Large intestine (tissue), 3 donors: ENCODE measurements at regions not wholly inside any gene's neighbourhood (a gene's known extent, or its start where the extent isn't known, plus 50 kb on each side); places are given as distances from the start of the nearest gene placed in this dataset.

Experiments
- DNase-seq, 2 donors: peaks; one replicate each; pipeline versions ENCODE4 v3.0.0 to v3.0.0-alpha.2; 2013
- H3K27ac ChIP-seq: one replicate; pipeline ENCODE4 v1.5.1; 2013; ENCODE audit warnings: low read length
- H3K27me3 ChIP-seq: 2 replicates; pipeline ENCODE4 v1.6.1; 2013; ENCODE audit warnings: low read length; ENCODE audit not compliant: control insufficient read depth, insufficient read depth
- H3K36me3 ChIP-seq: 2 replicates; pipeline ENCODE4 v1.6.1; 2013; ENCODE audit warnings: low read length; ENCODE audit not compliant: control insufficient read depth, insufficient read depth
- H3K4me1 ChIP-seq: one replicate; pipeline ENCODE4 v1.6.1; 2013; ENCODE audit warnings: low read length; ENCODE audit not compliant: control insufficient read depth, insufficient read depth
- H3K4me3 ChIP-seq: one replicate; pipeline ENCODE4 v1.5.1; 2013; ENCODE audit warnings: low read length
- H3K9me3 ChIP-seq: one replicate; pipeline ENCODE4 v1.6.1; 2013; ENCODE audit warnings: mild to moderate bottlenecking, low read depth, low read length, moderate library complexity; ENCODE audit not compliant: control insufficient read depth
- WGBS: methylation state at CpG from one replicate; pipeline ENCODE4 v1.1.5; 2013; ENCODE audit warnings: low lambda C conversion rate; ENCODE audit not compliant: insufficient coverage; 5-methylcytosine and 5-hydroxymethylcytosine counted together

DNA sequence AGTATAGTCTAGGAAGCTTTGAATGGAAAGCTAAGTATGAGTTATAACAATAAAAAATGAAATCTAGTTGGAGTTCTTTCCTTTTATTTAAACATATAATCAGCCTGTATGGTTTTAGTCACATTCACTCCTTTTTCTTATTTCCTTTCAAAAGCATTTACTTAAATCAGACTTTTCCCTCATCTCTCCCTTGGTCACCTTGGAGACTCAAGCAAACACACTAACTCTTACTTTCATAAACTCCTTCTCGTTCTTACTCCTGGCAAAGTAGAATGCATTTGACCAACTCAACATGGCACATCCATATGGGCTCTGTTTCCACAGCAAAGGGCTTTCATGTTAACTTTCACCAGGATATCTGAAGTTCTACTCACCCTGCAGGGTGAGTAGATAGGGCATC is 400.0 kb downstream of the LMO7 start:
- no peak overlapping the region for H3K27ac ChIP-seq

GRCh38 chr13:76035711-76036110 is 399.6 kb downstream of the LMO7 start:
- Histone ChIP-seq H3K9me3 (no peaks in the 10 kb centered on the region), H3K27ac (no peak overlapping the region), H3K4me3 (no peak overlapping the region), H3K4me1 (no peaks in the 10 kb centered on the region), H3K27me3 (no peaks in the 10 kb centered on the region), H3K36me3 (no peaks in the 10 kb centered on the region)
- DNase-seq: no peak
- 40% methylated on average over 1 of the region's 1 CpG for WGBS

More for the DNA sequence above, 400.0 kb downstream of the LMO7 start:
- DNase-seq: no peak
- WGBS: no CpG with 5 or more reads among the region's 1 CpG
- Histone ChIP-seq H3K9me3 (no peaks in the 10 kb centered on the region), H3K27me3 (no peaks in the 10 kb centered on the region), H3K4me1 (no peaks in the 10 kb centered on the region), H3K4me3 (no peak overlapping the region), H3K36me3 (no peaks in the 10 kb centered on the region)

GRCh38 chr13:76029706-76030105 is 393.6 kb downstream of the LMO7 start:
- no peak for DNase-seq
- H3K36me3 ChIP-seq: no peaks in the 10 kb centered on the region
- H3K27me3 ChIP-seq: no peaks in the 10 kb centered on the region
- no peaks in the 10 kb centered on the region for H3K4me1 ChIP-seq
- H3K27ac ChIP-seq: no peak overlapping the region
- H3K4me3 ChIP-seq: no peak overlapping the region
- H3K9me3 ChIP-seq: no peaks in the 10 kb centered on the region

DNA sequence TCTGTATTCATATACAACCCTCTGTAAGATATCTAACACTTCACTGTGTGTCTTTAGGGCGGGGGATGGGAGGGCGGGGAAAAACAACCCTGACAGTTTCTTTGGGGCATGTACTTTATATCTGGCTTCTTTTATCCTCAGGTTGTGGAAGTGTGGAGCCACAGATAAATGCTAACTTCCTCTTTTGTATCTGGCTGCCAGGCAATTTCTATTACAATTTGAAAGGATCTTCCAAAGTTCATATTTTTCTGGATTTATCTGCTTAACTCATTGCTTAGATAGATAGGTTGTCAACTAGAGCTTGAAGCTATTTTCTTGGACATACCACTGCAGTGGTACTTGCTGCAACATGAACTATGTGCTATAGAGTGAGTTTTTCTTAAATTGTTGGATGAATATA is 393.0 kb downstream of the LMO7 start:
- DNase-seq: no peak
- H3K4me1 ChIP-seq: no peaks in the 10 kb centered on the region

GRCh38 chr13:76027131-76027530 is 391.0 kb downstream of the LMO7 start:
- Histone ChIP-seq H3K27me3 (no peaks in the 10 kb centered on the region), H3K4me3 (no peak overlapping the region), H3K9me3 (no peaks in the 10 kb centered on the region), H3K36me3 (no peaks in the 10 kb centered on the region), H3K27ac (no peak overlapping the region), H3K4me1 (no peaks in the 10 kb centered on the region)
- no CpG with 5 or more reads among the region's 2 CpGs for WGBS
- no peak for DNase-seq

More for the DNA sequence above, 393.0 kb downstream of the LMO7 start:
- Histone ChIP-seq H3K9me3 (no peaks in the 10 kb centered on the region), H3K27me3 (no peaks in the 10 kb centered on the region), H3K36me3 (no peaks in the 10 kb centered on the region), H3K4me3 (no peak overlapping the region), H3K27ac (no peak overlapping the region)
- WGBS: no CpG with 5 or more reads among the region's 2 CpGs

- Histone ChIP-seq H3K9me3 (no peaks in the 10 kb centered on the region), H3K27ac (no peak overlapping the region), H3K4me3 (no peak overlapping the region), H3K36me3 (no peaks in the 10 kb centered on the region), H3K4me1 (no peaks in the 10 kb centered on the region), H3K27me3 (no peaks in the 10 kb centered on the region)
- WGBS: 90% methylated on average over 2 of the region's 6 CpGs
- DNase-seq: no peak
These were observed 389.3 kb downstream of the LMO7 start for GRCh38 chr13:76025392-76025791.

- H3K27ac ChIP-seq: no peak overlapping the region
These were observed 388.0 kb downstream of the LMO7 start for GRCh38 chr13:76024151-76024550.

GRCh38 chr13:76023652-76024051 is 387.5 kb downstream of the LMO7 start:
- no peaks in the 10 kb centered on the region for H3K9me3 ChIP-seq
- H3K27me3 ChIP-seq: no peaks in the 10 kb centered on the region
- no peaks in the 10 kb centered on the region for H3K36me3 ChIP-seq
- WGBS: 100% methylated on average over 1 of the region's 2 CpGs
- H3K27ac ChIP-seq: no peak overlapping the region
- H3K4me1 ChIP-seq: no peaks in the 10 kb centered on the region
- DNase-seq: no peak
- no peak overlapping the region for H3K4me3 ChIP-seq

More at GRCh38 chr13:76024151-76024550, 388.0 kb downstream of the LMO7 start:
- Histone ChIP-seq H3K9me3 (no peaks in the 10 kb centered on the region), H3K36me3 (no peaks in the 10 kb centered on the region), H3K27me3 (no peaks in the 10 kb centered on the region), H3K4me1 (no peaks in the 10 kb centered on the region), H3K4me3 (no peak overlapping the region)
- no CpG with 5 or more reads among the region's 1 CpG for WGBS
- no peak for DNase-seq

GRCh38 chr13:76020421-76020955 is 384.4 kb downstream of the LMO7 start:
- DNase-seq: no peak
- Histone ChIP-seq H3K27me3 (no peaks in the 10 kb centered on the region), H3K27ac (no peak overlapping the region), H3K4me3 (no peak overlapping the region), H3K36me3 (no peaks in the 10 kb centered on the region), H3K4me1 (no peaks in the 10 kb centered on the region), H3K9me3 (no peaks in the 10 kb centered on the region)
- WGBS: 100% methylated on average over 2 of the region's 4 CpGs

DNA sequence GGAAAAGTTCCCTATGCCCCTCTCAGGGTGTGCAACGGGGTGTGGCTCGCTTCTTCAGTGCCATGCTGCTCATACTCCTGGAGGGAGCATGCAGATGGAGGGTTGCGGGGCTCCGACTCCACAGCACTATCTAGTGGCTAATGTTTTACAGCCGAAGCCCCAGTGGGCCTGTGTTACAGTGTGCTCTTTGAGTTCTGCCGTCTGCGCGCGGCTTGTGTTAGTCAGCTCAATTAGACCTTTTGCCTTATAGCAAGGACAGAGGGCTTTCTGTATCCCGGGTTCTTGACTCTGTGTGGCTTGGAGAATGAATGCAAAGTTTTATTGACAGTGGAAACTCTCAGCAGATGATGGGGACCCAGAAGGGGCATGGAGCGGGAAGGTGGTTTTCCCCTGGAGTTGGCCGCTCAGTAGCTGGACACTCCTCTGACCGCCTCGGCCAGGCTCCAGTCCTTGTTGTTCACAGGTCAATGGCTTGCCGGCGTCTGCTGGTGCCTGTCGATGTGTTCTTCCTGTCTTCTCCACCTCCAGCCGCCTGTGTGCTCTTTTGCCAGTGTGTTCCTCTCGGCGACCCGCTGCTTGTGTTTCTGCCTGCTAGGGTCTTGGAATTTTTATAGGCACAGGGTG is 383.4 kb downstream of the LMO7 start:
- no peak overlapping the region for H3K4me3 ChIP-seq
- no peaks in the 10 kb centered on the region for H3K9me3 ChIP-seq
- peaks cover 3% of the 10 kb centered on the region for H3K4me1 ChIP-seq
- no peak overlapping the region for H3K27ac ChIP-seq
- DNase-seq: peak; percentile 13 to 48
- WGBS: no CpG with 5 or more reads among the region's 21 CpGs
- H3K27me3 ChIP-seq: no peaks in the 10 kb centered on the region
- no peaks in the 10 kb centered on the region for H3K36me3 ChIP-seq
